ENCODE measurements at regions not wholly inside any gene's neighbourhood (a gene's known extent, or its start where the extent isn't known, plus 50 kb on each side); places are given as distances from the start of the nearest gene placed in this dataset.
A peak's percentile ranks its signal among the peaks of the same experiment; 100 is the strongest.
"Not testable (repeated sequence)": the region's sequence is repeated elsewhere in the genome, so short reads cannot be mapped to it uniquely, and the experiment has no call there.

DNA sequence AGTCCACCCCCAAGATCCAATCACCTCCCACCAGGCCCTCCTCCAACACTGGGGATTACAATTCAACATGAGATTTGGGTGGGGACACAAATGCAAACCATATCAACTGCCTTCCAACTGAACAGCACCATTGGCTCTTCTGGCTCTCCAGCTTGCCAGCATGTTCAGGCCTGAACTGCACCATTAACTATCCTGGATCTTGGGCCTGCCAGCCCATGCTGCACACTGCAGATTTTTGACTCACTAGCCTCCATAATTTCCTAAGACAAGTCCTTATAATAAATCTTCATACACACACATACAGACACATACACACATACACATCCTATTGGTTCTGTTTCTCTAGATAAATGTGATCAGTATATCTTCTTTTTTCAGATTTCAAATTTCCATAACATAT lies 737.1 kb upstream of the SPRY2 start:
- DNase-seq (ENCODE audit: low read depth, low spot score), result no peak

DNA sequence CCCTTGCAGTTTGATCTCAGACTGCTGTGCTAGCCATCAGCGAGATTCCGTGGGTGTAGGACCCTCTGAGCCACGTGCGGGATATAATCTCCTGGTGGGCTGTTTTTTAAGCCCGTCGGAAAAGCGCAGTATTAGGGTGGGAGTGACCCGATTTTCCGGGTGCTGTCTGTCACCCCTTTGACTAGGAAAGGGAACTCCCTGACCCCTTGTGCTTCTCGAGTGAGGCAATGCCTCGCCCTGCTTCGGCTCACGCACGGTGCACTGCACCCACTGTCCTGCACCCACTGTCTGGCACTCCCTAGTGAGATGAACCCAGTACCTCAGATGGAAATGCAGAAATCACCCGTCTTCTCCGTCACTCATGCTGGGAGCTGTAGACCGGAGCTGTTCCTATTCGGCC lies 728.9 kb upstream of the SPRY2 start:
- DNase-seq (ENCODE audit: low read depth, low spot score), result not testable (repeated sequence)

DNA sequence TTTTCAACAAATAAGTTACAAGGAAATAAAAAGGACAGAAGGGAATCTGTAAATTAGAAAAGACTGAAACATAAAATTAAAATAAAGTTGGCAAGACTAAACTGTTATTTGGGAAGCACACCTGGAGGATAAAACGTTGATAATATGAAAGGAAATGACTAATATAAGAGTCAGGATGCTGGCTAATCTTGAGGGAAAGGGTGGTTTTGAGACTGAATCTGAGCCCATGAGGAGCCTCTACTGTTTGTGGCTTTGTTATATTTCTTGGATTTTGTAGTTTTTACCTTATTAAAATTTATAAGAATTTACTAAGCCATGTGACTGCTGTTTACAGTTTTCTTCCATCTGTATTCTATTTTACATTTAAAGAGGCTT lies 718.0 kb upstream of the SPRY2 start:
- no peak for DNase-seq (ENCODE audit: low read depth, low spot score)

DNA sequence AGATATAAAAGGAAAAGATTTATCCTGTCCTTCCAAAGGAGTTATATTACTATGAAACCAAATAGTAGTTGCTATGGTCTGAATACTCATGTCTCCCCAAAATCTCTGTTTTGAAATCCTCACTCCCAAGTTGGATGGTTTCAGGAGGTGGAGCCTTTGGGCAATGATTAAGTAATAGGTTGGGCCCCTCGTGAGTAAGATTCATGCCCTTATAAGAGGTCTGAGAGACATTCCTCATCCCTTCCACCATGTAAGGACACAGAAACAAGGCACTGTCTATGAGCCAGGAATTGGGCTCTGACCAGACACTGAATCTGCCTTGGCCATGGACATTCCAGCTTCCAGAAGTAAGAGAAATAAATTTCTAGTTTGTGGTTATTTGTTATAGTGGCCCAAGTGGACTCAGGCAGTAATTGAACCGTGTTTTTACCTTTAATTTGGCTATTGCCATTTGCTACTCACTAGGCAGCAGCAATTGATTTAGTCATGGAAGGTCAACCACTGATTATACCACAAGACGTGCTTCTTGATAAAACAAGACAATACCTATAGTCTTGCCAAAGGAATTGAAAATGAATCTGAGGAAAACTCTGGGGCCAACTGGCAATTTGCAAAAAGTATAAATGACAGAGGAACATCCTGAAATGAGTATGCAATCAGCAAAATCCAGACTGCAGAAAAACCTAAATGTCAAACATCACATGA lies 717.4 kb upstream of the SPRY2 start:
- no peak for DNase-seq (ENCODE audit: low read depth, low spot score)

DNA sequence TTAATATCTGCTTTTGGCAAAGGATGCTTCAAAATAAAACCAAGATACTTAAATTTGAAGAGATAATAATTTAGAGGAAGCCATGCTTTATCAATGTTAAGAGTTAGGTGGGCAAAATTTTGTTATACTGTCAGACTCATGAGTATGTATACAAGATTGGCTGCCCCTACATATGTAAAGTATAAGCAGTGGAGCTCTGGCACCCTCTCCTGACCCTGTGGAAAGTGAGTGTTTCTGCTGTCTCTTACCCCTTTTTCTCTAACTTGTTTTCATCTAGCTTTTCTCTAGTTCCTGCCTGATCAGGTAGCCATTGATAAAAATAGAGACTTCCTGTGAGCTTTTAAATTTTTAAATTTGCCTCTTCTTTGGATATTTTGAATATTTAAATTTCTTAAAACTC lies 710.9 kb upstream of the SPRY2 start:
- no peak for DNase-seq (ENCODE audit: low read depth, low spot score)

DNA sequence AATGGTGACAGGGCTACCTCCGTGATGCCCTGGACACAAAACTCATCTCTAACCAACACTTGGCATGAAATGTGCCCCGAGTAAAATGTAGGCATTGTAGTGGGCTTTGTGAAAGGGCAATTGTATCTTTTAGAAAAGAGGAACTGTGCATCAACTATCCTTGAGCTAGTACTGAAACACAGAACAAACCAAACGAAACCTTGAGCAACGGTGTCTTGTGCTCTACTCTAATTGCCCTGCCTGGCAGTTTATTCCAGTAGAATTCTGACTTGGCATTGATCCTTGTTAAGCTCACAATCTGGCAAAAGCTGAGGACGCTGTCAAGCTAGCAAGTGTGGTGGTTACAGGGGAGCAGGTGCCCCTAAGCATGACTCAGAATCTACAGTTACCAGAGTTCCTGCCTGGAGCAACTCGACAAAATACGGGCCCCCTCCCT lies 707.1 kb upstream of the SPRY2 start:
- DNase-seq (ENCODE audit: low read depth, low spot score), result no peak

DNA sequence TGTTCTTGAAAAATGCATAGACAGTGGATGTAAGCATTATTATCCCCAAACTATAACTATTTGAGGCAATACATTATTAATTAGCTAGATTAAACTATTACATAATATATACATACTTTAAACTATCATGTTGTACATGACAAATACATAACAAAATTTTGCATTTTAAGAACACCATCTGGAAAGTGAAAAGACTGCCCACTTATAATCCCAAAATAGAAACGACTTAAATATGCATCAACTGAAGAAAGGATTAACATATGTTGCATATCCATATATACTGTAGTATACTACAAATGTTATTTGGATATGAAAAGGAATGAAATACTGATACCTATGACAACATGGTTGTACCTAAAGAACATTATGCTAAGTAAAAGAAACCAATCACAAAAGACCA lies 700.8 kb upstream of the SPRY2 start:
- DNase-seq (ENCODE audit: low read depth, low spot score), result no peak

DNA sequence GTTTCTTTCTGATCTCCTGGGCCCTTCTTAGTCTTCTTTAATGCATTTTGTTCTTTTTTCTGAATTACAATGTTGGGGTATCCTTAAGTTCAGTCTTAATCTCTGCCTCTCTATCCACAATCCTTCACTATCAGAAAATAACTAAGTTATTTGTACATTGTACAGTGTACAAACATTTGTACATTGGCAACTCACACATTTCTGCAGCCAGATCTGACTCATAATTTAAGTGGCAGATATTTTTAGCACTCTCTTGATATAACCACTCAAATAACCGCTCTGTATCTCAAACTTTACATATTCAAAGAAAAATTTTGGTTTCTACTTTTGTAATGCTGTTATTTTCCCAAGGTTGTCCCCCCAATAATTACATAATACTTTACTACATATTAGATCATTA lies 691.1 kb upstream of the SPRY2 start:
- no peak for DNase-seq (ENCODE audit: low read depth, low spot score)

DNA sequence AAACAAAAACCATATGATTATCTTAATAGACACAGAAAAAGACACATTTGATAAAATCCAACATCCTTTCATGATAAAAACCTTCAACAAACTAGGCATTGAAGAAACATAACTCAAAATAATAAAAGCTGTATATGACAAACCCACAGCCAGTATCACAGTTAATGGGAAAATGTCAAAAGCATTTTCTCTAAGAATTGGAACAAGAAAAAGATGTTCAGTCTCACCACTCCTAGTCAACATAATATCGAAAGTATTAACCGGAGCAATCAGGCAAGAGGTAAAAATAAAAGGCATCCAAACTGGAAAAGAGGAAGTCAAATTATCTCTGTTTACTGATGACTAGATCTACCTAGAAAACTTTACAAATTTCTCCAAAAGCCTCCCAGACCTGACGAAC lies 684.2 kb upstream of the SPRY2 start:
- DNase-seq (ENCODE audit: low read depth, low spot score), result no peak

DNA sequence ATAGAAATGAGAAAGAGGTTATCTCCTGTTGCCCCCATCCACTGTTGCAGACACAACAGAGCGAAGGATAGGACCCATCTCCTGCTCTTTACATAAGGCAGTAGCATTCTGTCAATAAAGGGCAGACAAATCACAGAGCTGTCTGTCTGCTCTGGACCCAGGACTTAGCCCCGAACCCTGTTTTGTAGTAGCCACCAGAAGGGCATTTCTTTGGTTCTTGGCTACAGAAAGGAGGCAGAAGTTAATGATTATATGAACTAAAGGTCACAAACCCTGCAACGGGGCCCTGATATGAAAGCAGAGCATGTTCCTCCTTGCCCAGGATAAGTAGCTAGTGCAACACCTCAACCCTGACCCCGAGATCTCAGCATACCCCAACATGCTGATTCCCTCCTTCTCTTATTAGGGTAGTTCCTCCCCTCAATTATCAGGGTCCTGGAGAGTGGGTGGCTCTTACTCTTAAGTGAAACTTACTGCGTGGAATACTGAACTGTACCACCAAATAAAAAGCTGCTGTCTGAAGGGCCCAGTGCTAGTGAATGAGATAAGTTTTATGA lies 680.4 kb upstream of the SPRY2 start:
- DNase-seq (ENCODE audit: low read depth, low spot score), result no peak

DNA sequence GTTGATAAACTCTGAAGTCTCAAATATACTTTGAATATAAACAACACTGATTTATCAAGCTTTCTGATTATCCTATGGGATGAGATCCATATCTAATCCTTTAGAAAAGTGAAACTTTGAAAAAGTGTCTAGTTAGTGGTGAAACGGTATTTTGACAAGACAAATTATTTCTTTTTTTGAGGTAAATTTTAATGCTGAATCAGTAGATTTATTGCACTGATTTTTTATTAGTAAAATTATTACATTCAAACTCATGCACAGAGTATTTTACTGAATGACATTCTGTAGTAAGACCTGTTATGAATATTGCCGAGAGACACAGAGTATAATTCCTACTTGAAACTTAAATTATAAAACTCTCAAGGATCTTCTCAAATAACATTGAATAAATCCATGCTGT lies 679.1 kb upstream of the SPRY2 start:
- DNase-seq (ENCODE audit: low read depth, low spot score), result no peak

DNA sequence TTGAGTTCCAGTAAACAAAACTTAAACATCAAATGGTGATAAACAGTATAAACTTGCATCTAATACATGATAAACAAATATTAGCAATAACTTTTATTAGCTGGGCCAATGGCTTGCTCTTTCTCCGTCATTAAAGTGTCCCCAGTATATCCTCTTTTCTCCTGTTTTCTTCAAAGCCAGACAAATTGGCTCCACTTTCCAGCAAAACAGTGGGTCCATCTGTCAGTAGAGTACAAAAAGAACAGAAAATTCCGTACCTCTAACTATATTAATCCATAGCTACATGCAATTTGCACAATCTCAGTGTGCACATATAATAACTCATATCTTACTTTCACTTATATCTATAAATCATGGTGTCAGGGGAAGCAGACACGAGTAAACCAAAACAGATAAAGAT lies 678.0 kb upstream of the SPRY2 start:
- DNase-seq (ENCODE audit: low read depth, low spot score), result no peak

DNA sequence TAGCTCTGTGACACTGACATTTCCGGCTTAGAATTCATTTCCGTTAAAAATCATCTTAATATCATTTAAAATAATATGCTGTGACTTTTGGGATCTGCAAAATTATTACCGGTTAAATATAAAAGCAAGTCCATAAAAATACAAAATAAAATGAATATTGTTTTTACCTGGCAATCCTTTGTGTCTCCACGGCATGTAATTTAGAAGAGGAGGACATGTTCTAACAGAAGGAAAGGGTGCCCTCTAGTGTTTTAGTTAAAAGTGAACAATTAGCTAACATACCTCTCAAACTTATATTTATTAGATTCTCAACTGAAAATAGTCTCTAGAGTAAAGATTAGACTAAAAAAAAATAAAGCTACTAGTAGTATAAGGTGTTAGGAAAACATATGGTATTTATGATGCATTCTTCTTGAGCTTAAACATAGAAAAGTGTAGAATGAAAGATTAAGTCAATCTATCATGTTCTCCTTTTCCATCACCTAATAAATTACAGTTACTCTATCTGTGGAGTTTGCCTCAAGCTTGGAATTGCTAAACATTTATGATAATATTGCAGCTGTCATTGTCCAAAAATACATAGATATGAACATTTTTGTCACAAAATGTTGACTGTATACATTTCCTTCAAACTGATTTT lies 676.7 kb upstream of the SPRY2 start:
- no peak for DNase-seq (ENCODE audit: low read depth, low spot score)

DNA sequence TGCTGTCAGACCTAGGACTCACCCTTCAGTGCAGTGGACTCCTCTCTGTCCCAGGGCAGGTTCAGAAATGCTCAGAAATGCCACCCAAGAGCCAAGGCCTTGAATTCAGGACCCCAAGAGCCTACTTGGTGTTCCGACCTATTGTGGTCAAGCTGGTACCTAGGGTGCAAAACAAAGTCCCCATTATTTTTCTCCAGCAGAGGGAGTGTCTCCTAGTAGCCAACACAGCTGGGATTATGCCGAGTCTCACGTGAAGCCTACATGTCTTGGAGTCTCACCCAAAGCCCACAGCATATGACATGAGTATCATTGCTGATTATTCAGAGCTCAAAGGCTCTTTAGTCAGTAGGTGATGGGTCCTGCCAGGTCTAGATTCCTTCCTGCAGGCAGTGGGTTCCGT lies 671.1 kb upstream of the SPRY2 start:
- DNase-seq (ENCODE audit: low read depth, low spot score), result no peak

DNA sequence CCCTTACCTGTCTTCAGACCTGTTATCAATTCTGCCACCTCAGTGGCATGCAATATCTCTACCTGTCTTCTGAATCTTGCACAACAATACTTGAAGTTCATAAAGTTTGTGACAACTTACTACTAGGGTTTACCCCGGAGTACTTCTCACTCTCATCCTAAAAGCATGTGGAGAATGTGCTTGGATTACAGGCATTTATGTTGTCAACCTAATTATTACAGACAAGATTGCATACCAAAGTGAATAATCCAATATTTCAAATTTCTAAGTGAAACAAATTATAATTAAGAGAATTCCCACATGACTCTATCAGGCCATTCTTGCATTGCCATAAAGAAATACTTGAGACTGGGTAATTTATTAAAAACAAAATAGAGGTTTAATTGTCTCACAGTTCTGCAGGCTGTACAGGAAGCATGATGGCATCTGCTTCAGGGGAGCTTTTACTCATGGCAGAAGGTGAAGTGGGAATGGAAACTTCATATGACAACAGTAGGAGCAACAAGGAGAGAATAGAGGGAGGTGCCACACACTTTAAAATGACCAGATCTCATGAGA lies 661.0 kb upstream of the SPRY2 start:
- DNase-seq (ENCODE audit: low read depth, low spot score), result no peak

DNA sequence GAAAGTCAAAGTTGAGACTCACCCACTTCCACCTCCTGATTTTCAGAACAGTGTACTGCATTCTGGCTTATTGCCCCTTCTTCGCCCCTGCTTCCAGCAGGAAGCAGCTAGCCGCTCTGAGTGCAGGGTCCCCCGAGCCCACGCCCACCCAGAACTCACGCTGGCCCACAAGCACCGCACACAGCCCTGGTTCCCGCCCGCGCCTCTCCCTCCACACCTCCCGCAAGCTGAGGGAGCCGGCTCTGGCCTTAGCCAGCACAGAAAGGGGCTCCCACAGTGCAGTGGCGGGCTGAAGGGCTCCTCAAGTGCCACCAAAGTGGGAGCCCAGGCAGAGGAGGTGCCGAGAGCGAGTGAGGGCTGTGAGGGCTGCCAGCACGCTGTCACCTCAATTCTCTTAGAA lies 657.7 kb upstream of the SPRY2 start:
- not testable (repeated sequence) for DNase-seq (ENCODE audit: low read depth, low spot score)

DNA sequence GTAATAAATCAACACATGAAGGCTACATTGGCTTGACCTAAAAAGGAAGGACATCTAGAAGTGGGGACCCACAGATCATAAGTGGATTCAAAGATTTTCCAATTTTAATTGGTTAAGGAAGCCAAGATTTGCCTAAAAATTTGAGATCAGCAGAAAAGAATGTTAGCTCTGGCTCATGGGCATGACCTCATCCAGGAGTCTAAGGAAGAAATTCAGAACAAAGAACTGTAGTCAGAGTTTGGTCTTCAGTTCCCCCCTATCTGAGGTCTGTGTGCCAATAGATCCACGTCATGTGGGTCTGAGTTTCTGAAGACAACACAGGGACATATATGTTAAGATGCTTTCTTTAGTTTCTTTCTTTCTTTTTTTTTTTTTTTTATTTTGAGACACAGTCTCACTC lies 648.8 kb upstream of the SPRY2 start:
- DNase-seq (ENCODE audit: low read depth, low spot score), result no peak

DNA sequence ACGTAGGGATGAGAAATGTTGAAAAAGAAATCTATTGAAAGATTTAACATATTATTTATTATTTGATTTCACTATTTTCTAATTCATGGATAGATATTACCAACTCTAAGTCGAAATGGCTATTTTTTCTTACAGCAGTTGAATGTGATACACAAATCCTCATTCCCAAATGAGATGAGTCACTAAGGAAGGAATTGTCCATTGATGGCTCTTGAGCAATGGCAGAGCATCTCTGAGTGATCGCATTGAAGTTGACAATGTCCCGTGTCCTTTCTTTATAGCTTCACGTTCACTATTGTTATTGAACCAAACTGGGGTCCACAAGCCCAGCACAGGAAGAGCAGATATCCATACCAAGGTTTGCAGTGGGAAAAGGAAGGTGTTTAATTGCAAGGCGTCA lies 648.3 kb upstream of the SPRY2 start:
- no peak for DNase-seq (ENCODE audit: low read depth, low spot score)

DNA sequence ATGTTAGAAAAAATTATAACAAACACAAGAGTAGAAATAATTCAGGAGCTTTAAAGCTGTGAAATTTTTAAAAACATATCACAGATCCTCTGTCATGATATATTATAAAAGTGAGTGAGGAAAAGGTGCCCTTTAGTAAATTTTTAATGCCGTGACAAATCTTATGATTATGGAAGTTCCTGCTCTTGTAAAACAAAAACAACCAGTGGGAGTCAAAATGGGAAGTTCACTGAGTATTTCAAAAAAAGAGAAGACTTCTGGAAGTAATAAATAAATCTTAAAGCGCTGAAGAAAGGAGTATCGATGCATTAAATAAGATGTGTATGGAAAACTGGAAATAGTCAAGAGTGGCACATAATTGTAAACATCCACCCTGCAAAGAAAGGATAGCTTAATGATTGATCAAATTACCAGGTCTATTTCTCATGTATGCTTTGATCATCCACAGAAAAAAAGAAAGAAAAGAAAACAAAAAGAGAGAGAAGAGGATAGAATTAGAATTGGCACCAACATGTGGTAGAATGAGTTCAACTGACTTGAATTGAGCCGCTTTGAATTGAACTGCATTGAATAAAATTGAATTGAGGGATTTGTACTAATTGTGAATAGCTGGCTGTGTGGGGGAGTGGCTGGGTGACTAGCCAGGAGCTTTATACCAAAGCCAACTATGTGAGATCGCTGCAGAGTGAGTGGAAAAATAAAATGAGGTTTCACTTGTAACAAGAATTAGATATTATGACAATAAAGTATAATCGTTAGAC lies 647.6 kb upstream of the SPRY2 start:
- DNase-seq (ENCODE audit: low read depth, low spot score), result no peak

DNA sequence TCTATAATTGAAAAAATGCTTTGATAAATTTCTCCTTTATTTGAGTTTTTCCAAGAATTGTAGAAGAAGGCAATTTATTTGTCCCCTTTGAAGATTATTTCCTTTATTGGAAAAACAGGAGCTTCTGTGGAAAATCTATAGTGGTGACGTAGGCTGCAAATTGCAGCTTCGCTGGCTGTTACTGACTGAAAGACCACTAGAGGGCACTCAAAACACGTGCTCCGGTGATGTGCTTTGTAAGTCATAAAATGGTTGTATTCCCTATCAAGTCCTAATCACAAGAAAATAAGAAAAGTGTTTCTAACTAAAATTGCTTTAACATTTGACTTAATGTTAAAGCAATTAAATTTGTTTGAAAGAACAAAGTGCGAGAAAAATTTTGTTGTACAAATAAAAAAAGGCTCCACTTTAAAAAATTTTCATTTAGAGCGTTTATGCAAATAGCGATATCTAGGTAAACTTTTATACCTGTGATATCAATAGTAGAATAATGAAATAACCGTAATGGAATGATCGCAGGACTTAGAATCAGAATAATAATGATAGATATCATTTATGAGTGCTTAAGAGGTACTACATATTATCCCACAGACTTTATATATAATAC lies 638.2 kb upstream of the SPRY2 start:
- DNase-seq (ENCODE audit: low read depth, low spot score), result peak; percentile 69

DNA sequence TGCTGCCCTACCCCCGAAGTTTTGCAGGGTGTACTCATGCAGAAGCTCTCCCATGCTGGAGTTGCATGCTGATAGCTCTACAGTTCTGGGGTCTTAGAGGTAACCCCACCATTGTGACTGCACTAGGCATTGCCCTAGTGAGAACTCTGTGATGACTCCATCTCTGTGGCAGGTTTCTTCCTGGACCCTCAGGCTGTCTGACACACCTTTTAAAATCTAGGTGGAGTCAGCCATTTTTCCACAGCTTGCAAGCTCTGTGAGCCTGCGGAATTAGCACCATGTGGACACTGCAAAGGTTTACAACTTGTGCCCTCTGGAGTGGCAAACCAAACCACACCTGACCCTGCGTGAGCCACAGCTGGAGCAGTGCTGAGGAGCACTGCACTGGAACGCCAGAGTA lies 636.2 kb upstream of the SPRY2 start:
- no peak for DNase-seq (ENCODE audit: low read depth, low spot score)

DNA sequence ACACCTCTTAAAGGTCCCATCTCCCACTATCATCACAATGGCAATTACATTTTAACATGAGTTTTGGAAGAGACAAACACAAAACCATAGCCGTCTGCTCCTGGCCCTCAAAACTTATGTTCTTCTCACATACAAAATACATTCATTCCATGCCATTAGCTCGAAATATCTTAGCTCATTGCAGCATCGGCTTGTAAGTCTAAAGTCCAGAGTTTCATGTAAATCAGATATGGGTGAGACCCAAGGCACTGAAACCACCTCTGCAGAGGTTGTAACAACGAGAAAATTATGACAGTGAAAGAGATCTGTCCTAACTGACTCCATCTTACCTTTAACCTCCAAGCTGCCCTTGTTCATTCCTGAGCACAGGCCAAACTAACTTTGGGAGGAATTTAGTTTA lies 635.0 kb upstream of the SPRY2 start:
- DNase-seq (ENCODE audit: low read depth, low spot score), result no peak
